HG02973 (cell line): ENCODE measurements at regions not wholly inside any gene's neighbourhood (a gene's known extent, or its start where the extent isn't known, plus 50 kb on each side); places are given as distances from the start of the nearest gene placed in this dataset.
"Not testable (repeated sequence)": the region's sequence is repeated elsewhere in the genome, so short reads cannot be mapped to it uniquely, and the experiment has no call there.

ENCODE experiments used
- ATAC-seq: cut with Tn5 transposase; IDR thresholded peaks from one replicate; pipeline ENCODE4 v1.9.1; 2021; ENCODE audit warnings: moderate library complexity; ENCODE audit not compliant: unreplicated experiment

DNA sequence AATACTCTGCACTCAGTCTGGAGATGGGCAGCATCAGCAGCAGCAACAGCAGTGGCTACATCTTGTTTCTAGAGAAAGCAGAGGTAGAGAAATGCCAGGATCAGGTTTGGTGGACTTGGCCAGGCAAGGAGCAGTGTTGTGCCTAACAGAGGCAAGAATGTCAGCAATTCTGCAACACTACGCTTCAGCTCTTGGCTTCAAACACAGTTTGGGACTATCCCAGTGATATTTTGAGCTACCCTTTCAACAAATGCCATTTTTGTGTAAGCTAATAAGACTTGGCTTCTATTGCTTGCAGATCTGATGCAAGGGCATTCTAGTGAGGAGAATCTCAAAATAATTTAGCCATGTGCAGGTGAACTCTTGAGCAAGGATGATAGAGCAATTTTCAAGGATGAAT lies 271.3 kb downstream of the PCDH20 start:
- no peak for ATAC-seq

DNA sequence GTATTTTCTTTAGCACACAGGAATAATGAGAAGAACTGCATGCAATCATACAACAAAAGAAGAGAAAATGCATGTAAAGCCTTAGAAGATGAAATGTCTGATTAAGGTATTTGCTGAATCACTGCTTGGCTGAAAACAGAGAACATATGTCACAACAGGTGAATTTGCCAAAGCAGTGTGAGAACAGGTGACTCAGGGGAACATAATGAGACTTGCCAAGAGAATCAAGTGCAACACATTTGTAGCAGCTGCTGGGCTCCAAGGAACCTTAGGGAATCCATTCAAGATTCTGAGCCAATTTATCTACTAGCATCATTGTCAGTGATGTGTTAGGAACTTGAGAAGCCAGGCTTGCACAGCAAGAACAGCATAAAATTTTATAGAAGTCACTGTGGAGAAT lies 273.1 kb downstream of the PCDH20 start:
- no peak for ATAC-seq

DNA sequence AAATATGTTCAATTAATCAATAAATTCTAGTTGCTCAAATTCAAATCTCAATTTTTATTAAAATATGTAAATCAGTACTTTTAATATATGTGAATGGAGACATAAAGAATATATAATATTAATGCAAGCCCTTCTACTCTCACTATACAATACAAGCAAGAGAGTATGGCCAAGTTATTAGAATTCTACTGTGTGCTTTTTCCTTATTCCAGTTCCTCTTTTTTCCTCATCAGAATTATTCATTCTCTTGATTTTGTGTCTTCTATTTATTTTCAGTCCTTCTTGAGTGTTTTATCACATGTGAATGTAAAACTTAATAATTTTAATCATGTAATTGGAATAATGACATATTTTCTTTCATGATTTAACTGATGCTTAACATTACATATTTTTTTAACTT lies 276.8 kb downstream of the PCDH20 start:
- no peak for ATAC-seq

DNA sequence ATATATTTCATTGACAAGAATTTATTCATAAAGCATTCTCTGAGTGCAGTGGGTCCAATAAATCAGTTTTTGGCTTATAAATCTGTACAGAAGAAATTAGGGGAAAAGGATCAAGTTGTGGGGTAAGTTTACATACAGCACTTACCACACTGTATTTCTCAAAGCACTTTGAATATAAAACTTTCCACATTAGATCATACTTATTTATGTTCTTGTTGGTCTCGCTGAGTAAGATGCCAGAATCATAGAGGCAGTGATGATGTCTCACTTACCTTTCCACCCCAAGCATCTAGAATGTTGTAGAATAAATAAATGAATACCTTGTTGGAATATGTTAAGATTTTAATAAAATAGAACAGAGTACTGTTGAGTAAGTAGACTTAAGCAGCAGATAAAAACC lies 279.1 kb downstream of the PCDH20 start:
- no peak for ATAC-seq

DNA sequence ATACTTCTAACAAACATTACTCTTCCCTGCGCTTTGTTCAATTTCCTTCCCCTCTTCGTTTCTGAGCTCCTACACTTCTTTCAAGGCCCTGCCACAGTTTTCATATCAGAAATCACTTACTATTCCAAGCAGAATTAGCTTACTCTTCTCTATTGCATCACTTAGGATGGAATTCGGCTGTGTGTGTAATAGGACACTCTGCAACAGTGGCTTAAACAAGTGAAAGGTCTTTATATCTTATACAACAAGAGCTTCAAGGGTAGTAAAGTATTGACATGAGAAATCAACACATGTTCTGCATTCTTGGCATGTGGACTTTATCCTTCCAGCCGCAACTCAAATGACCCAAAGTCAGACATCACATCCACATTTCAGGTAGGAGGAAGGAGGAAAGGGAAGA lies 279.6 kb downstream of the PCDH20 start:
- ATAC-seq: no peak

DNA sequence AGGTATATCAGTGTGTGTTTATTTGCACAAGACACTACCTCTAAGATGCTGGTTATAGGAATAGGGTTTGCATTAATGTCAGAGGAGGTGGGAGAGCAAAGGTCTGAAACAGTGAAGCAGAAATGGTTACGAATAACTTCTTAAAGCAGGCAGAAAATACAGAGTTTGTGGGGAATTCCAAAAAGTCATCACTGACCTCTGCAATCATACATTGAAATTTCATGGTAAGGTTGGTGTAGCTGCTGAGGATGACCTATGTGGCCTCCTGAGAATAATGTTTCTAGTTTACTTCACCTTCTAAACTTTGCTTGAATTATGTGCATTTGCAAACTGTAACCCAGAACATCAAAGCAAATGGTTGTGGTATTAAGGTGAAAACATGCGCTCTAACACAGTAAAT lies 280.1 kb downstream of the PCDH20 start:
- ATAC-seq: no peak

DNA sequence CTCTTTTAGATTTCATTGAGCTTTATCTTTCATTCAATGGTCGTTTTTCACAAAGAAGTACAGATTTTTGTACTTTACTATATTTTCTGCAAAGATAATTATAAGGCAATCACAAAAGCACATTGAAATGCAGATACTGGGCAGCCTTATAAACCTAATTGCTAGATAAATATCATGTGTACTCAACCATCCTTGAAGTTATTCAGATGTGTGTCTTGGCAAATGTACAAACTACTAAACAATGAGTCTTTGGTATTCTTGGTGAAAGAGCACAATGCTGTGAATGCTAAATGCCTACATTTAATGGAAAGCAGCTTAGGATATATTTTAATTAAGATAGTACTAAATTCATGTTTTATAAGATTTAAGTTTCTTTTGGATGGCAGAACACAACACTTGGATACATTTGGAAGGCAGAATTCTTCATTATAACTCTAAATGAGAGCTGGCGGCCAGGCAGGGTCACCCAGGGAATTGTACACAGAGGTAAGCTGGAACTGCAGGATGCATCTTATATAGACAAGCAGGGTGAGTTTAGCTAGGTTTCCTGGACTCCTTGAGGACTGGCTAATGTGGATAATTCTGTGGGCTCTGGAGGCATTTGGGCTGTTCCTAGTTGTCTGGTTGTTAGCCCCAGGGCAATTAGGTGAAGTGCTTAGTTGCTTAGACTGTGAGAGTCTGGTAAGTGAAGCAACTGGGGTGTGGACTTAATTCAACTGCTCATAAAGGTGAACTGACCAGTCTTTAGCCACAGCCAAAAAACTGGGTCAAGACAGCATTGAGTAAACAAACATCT lies 286.6 kb downstream of the PCDH20 start:
- no peak for ATAC-seq

DNA sequence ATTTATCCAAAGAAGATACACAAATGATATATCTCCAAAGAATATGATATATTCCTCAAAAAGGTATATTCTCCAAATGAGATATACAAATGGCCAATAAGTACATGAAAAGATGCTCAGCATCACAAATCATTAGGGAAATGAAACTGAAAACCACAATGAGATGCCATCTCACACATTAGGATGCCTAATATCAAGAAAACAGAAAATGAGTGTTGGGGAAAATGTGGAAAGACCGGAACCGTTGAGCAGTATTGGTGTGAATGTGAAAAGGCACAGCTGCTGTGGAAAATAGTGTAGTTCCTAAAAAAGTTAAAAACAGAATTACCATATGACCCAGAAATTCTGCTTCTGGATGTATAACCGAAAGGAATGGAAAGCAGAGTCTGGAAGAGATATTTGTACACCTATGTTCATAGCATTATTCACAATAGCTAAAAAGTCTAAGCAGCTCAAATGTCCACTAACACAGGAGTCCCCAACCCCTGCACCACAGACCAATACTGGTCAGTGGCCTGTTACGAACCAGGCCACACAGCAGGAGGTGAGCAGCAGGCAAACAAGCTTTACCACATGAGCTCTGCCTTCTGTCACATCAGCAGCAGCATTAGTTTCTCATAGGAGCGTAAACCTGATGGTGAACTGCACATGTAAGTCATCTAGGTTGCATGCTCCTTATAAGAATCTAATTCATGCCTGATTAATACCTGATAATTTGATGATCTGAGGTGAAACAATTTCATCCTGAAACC lies 291.9 kb downstream of the PCDH20 start:
- no peak for ATAC-seq

DNA sequence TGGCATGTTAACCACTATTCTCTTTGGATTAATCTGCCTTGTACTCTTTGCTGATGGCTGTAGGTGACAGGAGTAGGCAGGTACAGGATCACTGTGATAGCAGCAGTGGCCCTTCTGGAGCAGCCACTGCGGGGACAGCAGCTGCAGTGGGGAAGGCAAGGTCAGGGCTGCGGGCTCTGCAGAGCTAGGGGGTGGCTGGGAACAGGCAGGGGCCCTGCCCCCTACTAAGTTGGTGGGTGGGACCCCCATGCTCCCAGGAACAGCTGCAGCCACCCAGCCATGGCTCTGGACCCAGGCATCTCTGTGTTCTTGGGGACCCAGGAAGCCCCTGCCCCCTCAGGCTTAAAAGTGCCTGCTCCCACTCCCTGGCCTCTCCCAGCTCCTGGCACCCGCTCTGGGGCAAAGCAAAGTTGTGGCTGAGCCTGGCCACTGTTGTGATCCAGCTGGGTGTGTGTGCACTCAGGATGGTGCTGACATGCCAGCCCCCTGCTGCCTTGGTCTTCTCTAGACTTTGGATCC lies 302.4 kb downstream of the PCDH20 start:
- no peak for ATAC-seq

DNA sequence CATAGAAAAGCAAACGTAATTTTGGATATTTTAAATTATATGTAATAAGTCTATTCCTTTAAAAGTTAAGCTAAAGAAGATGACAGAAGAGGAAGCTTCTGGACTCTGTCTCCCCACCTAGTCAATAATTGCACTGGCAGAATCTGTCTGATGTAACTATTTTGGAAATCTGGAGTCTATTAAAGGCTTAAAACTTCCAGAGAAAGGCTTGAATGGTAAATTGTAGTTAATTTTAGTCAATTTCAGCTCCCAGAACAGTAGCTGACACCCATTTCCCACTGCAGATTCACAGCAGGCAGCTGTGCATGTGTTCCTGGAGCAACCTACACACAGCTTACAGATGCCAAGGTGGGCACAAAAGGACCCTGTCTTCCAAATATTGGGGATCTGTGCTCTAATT lies 304.1 kb downstream of the PCDH20 start:
- no peak for ATAC-seq

DNA sequence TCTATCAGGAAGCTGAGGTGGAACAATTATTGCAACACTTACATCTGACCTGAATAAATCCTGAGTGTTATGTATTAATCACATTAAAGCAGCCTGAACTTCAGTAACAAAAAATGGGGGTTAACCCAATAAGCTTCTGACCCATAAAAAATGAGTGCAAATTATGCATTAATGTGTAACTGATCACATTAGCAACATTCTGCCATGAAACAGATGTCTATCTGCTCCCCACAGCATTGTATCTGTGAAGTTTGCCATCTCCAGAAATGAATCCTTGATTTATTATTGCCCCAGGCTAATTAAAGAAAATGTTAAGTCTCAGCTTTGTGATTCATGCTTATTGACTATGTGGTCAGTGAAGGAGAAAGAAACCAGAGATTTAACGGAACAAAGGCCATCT lies 304.9 kb downstream of the PCDH20 start:
- ATAC-seq: no peak

DNA sequence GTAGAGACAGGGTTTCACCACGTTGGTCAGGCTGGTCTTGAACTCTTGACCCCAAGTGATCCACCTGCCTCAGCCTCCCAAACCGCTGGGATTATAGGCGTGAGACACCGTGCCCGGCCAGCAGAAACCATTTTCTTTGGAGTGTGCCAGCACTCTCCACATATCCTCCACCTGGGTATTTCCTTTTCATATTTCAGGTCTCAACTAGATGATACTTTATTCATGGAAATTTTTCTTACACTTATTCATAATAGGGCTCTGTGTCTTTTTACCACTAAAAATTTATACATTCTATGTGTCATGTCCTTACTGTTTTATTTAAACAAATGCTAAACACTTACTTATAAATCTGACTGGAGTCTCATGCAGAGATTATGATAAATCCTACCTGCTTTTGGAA lies 305.9 kb downstream of the PCDH20 start:
- ATAC-seq: no peak

DNA sequence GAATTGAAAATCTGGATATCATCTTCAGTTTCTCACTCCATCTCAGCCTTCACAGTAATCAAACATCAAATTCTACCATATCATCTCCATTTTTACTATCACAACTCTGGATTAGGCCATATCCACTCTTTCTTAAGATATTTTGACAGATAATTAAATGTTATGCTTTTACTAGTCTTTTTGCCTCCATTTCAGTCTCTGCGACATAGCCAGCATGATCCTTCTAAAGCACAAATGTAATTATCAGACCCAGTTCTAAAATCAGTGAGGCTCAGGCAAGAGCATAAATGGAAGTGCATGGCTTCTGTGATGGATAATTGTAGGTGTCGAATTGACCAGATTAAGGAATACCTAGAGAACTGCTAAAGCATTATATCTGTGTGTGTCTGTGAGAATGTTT lies 307.7 kb downstream of the PCDH20 start:
- no peak for ATAC-seq

DNA sequence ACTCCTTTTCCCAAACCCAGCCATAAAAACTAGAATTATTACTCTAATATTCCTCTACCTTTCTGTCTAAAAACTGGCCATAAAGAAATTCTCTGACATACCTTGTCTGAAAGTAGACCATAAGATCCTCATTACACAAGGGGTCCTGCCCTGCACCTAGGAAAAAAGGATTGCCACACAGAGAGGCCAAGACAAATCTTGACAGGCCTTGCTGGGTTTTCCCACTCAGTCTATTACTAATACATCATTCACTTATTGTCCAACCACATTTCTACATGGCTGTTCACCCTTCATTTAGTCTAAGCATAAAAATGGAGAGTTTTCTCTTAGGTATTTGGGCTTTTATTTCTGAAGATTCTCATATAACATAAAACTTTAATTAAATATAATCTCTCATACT lies 319.8 kb downstream of the PCDH20 start:
- no peak for ATAC-seq

DNA sequence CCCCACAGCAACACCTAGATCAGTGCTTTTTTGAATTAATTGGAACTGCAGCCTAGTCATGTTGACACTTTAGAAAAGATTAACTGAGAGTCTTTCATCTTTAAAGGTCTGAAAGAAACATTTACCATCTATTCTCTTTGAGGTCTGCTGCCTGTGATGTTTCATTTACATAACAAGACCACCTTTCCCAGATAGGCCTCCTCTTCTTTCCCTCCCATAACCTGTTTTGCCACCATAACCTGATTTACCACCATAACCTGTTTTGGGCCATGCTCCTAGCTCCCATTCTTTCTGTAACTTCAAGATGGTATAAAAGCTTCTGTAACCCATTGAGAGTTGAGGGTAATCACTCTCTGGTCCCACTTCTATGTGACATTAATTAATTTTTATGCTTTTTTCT lies 320.8 kb downstream of the PCDH20 start:
- no peak for ATAC-seq

DNA sequence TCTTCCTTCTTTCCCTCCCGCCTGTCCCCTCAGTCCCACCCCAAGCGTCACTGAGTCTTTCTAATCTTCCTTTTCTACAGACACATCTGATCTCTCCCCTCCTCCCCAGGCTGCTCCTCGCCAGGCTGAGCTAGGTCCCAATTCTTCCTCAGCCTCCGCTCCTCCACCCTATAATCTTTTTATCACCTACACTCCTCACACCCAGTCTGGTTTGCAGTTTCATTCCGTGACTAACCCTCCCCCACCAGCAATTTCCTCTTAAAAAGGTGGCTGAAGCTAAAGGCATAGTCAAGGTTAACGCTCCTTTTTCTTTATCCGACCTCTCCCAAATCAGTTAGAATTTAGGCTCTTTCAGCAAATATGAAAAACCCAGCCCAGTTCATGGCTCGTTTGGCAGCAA lies 325.8 kb downstream of the PCDH20 start:
- not testable (repeated sequence) for ATAC-seq

DNA sequence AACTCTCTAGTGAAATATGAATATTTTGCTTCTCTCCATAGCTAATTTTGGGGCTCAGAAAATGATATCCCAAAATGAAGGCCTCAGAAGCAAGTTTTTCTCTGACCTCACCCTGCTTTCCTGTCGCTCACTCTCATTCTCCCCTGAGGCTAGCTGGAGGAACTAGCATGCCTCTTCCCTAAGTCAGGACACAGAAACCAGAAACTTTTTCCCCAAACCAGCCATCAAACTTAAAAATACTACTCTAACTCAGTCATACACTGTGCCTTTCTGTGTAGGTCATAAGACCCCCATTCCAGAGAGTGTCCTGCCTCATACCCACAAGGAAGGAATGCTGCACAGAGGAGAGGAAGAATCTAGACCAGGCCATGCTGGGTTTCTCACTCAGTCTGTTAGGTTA lies 329.6 kb downstream of the PCDH20 start:
- no peak for ATAC-seq

DNA sequence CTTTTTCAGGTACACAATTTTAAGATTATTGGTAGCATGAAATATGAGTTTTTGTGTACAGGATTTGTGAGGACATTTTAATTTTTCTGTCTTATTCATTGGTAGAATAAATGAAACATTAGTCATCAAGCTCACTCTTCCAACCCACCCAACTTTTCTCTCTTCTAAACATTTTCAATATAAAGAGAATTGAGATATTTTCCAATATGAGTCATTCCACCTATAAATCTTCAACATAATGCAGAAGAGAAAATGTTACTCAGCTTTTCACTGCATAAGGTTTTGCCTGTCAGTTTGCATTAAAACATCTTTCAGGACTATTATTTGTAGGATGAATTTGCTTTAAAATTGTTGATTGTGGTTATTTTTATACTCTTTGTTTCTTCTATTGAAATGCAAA lies 330.7 kb downstream of the PCDH20 start:
- ATAC-seq: no peak

DNA sequence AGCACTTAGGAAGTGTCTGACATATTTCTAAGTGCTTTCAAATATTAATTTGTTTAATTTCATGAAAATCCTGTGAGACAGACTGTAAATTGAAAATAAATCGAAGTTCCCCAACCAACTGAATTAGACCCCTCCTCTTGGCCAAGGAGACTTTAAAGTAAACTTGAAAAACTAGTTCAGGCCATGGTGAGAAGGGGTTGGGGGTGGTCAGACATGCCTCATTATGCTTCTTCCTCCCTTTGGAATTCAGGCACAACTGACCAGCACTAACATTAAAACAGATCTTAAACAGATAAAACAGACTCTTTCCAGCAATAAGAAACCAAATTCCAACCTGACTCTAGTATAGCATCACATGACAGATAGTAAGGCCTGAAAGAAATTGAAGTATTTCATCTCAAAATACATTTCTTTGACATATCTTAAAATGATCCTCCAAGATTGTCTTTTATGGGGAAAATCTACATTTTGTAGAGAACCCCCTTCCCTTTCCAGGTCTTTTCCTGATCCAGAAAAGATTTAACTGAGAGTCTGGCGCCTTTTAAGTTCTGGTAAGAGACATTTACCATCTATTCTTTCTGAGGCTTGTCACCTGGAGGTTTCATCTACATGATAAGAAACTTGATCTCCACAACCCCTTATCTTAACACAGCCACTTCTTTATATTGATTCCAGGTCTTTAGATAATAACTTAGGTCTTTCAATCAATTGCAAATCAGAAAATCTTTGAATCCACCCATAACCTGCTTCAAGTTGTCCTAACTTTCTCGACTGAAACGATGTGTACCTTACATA lies 336.5 kb downstream of the PCDH20 start:
- ATAC-seq: no peak

DNA sequence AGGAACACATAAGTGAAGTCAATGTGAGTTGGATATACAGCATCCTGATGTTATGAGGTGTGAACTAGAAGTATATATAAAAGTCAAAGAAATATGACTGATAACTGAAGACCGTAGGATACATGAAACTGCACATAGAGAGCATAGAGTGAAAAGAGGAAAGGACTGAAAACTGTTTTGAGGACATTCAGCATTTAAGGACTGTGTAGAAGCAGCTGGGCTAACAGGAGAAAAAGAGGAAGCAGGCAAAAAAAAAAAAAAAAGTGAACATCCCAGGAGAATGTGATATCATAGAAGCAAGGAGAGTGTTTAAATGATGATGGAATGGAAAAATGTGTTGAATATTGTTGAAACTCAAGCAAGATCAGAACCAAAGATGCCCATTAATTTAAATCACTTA lies 363.5 kb downstream of the PCDH20 start:
- ATAC-seq: no peak

DNA sequence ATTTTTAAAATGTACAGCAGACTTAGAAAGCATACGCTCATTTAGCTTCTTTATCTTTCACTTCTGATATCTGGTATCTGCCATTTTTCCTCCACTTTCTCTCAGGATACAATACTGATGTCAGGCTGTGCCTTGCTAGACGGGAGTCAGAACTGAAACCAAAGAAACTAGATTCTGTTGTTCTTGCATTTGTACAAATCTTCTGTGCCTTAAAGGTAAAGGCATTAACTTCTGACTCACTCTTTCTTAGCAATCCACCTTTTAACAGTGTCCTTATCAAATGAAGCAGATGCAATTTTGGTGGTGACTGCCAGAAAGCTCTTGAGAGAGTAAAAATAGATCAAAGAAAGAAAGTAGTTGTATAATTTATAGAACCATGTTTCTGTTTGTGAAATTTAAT lies 370.4 kb downstream of the PCDH20 start:
- no peak for ATAC-seq

DNA sequence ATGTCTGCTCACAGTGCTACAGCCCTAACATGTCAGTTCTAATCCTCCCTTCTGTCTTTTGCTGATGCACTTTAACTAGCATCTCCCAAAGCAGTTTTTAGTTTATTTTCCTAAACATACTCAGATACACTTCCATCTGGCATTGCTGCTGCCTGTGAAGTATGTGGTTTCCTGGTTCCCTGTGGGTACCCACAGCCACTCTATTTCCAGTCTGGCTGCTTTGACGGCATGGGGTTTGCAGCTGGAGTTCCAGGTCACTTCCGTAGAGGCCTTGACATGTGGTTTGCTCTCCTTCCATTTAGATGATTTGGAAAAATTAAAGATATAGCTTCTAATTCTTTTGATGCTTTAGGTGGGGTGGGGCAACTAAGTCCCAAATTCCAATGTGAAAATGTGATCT lies 375.5 kb downstream of the PCDH20 start:
- no peak for ATAC-seq
